HUES6 (cell line): ENCODE measurements at regions not wholly inside any gene's neighbourhood (a gene's known extent, or its start where the extent isn't known, plus 50 kb on each side); places are given as distances from the start of the nearest gene placed in this dataset.
"Not testable (repeated sequence)": the region's sequence is repeated elsewhere in the genome, so short reads cannot be mapped to it uniquely, and the experiment has no call there.

Source experiments
- H3K27ac ChIP-seq: 2 replicates; pipeline ENCODE4 v1.7.0; 2013; ENCODE audit warnings: low read depth, mild to moderate bottlenecking, low read length, inconsistent platforms
- H3K27me3 ChIP-seq: 2 replicates; pipeline ENCODE4 v1.6.1; 2013; ENCODE audit warnings: low read length; ENCODE audit not compliant: control insufficient read depth, insufficient read depth
- H3K36me3 ChIP-seq: 2 replicates; pipeline ENCODE4 v1.6.1; 2013; ENCODE audit warnings: low read length; ENCODE audit not compliant: control insufficient read depth, insufficient read depth
- H3K4me1 ChIP-seq: 2 replicates; pipeline ENCODE4 v1.6.1; 2013; ENCODE audit warnings: low read length; ENCODE audit not compliant: control insufficient read depth, insufficient read depth
- H3K4me3 ChIP-seq: 2 replicates; pipeline ENCODE4 v1.5.1; 2013; ENCODE audit warnings: low read depth, low read length
- H3K9ac ChIP-seq: one replicate; pipeline ENCODE4 v1.6.1; 2013; ENCODE audit warnings: mild to moderate bottlenecking, low read length
- H3K9me3 ChIP-seq: 2 replicates; pipeline ENCODE4 v1.6.1; 2013; ENCODE audit warnings: low read depth, low read length; ENCODE audit not compliant: control insufficient read depth, insufficient read depth

DNA sequence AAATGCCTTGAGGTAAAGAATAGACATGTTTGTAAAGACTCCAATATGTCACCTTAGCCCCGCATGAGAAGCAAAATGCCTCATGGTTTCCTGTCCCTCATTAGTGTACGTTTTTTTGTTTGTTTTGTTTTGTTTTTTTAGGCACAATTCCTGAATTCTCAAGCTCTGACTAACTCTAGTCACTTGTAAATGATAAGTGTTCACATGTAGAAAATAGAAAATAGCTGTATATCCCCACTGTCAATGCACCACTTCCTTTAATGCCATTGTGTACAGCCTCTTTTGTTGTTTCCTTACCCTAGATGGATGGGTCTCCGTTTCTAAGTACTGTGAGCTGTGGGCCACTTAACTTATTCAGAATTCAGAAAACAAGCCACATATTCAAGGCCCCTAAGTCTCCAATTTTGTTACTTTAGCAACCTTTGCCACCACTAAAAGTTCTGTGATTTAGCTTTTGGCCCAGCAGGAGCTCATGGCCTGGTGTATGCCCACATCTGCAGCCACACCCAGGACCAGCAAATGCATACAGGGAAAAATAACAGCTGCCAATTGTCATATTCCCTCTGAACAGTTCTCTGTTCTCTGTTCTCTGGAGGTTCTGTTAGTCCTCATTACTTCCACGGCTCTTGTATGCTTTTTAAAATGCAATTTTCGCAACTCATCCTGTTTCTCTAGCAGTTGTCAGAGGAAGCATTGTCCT, 655.5 kb downstream of the GBE1 start:
- no peaks in the 10 kb centered on the region for H3K4me1 ChIP-seq
- no peaks in the 10 kb centered on the region for H3K9me3 ChIP-seq
- H3K4me3 ChIP-seq = no peak overlapping the region
- no peak overlapping the region for H3K27ac ChIP-seq
- no peaks in the 10 kb centered on the region for H3K27me3 ChIP-seq
- no peaks in the 10 kb centered on the region for H3K36me3 ChIP-seq
- no peak overlapping the region for H3K9ac ChIP-seq

DNA sequence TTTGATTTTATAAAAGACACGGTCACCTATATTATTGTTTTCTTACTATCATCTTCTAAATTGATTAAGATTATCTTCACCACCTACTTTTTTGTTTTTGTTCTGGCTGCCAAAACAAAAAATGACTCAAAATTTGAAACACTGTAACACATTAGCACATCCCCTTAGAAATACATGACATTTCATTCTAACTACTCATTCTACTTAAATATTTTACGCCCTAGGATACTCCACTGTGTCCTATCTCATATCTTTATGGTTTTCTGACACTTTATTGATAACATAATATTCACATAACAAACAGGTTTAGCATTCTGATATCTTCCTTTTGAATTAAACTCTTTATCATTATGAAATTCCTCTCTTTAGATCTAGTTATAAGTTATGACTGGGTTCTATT, 656.2 kb downstream of the GBE1 start:
- Histone ChIP-seq H3K27ac (no peak overlapping the region), H3K4me1 (no peaks in the 10 kb centered on the region), H3K27me3 (no peaks in the 10 kb centered on the region), H3K4me3 (no peak overlapping the region), H3K9ac (no peak overlapping the region), H3K36me3 (no peaks in the 10 kb centered on the region), H3K9me3 (no peaks in the 10 kb centered on the region)

DNA sequence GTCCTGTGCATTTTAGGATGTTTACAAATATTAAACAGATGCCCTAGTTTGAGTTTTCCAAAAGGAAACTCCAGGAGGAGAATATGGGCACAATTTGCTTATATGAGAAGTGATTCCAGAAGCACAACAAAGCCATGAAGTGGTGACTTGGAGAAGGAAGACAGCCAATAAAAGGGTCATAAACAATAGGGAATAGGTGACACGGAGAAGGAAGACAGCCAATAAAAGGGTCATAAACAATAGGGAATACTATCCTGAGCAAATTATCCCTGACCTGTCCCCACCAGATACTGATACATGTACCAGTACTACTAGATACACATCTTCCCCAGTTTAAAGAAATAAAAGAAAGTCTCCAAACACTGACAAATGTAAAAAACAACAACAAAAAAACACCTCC, 663.6 kb downstream of the GBE1 start:
- H3K27me3 ChIP-seq = no peaks in the 10 kb centered on the region
- no peaks in the 10 kb centered on the region for H3K4me1 ChIP-seq
- H3K9ac ChIP-seq = no peak overlapping the region
- no peak overlapping the region for H3K4me3 ChIP-seq
- no peaks in the 10 kb centered on the region for H3K36me3 ChIP-seq
- H3K27ac ChIP-seq = no peak overlapping the region
- no peaks in the 10 kb centered on the region for H3K9me3 ChIP-seq

DNA sequence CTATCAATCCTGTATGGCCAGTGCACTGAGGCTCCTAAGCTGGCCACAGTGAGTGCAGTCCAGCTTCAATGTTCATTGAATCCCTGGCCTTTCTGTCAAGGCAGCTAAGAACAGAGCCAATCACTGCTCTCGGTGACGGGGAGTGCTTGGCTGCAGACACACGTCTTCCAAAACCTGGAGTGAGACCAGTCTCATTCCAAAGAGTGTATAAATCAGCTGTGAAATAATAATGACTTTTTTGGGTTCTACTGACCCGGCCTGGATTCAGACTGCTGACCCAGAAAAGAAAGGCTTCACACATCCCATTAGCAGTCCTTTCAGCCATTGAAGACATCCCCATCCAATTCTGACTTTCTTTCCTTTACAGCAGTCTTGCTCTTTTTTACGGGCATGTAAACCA, 665.5 kb downstream of the GBE1 start:
- no peak overlapping the region for H3K27ac ChIP-seq
- H3K9ac ChIP-seq = no peak overlapping the region

DNA sequence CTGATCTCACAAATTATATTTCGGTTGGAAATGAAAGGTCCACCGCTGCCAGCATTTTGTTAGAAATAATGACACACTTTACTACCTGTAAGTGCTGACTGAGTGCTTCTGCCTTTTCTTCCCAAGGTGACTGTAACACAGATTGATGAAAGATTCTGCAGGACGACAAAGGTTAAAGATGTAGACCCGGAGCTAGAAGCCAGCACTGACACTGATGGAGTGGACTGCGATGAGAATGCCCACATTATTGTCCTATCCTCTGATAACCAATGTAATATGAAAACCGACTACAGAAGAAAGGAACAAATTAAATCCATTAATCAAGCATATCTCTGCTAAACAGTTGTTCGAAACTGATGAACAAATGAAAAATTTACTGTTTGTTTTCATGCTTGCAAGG, 666.5 kb downstream of the GBE1 start:
- H3K4me1 ChIP-seq = no peaks in the 10 kb centered on the region
- no peak overlapping the region for H3K9ac ChIP-seq
- H3K36me3 ChIP-seq = no peaks in the 10 kb centered on the region
- H3K4me3 ChIP-seq = no peak overlapping the region
- H3K27me3 ChIP-seq = no peaks in the 10 kb centered on the region
- H3K9me3 ChIP-seq = peaks cover 11% of the 10 kb centered on the region
- no peak overlapping the region for H3K27ac ChIP-seq

More for the DNA sequence above, 665.5 kb downstream of the GBE1 start:
- H3K4me1 ChIP-seq = no peaks in the 10 kb centered on the region
- peaks cover 3% of the 10 kb centered on the region for H3K9me3 ChIP-seq
- no peak overlapping the region for H3K4me3 ChIP-seq
- no peaks in the 10 kb centered on the region for H3K27me3 ChIP-seq
- no peaks in the 10 kb centered on the region for H3K36me3 ChIP-seq

DNA sequence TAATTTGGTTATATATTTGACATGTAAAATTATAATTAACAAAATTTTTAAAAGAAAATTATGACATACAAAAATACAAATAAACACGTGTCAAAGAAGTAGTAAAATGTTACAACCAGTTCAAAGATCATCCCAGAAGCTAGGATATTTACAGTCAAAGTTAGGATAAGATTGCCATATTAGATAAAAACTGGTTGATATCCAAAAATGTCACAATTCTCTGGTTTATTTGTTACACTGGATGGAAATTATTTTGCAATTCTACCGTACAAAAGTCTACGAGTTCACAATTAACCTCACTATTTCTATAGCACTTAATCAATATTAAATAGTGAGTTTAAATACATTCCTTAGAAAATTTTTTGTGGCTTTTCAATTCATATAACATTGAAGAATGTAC, 673.8 kb downstream of the GBE1 start:
- no peak overlapping the region for H3K9ac ChIP-seq
- H3K27me3 ChIP-seq = no peaks in the 10 kb centered on the region
- H3K4me1 ChIP-seq = no peaks in the 10 kb centered on the region
- H3K36me3 ChIP-seq = no peaks in the 10 kb centered on the region
- no peak overlapping the region for H3K4me3 ChIP-seq
- H3K9me3 ChIP-seq = peaks cover 11% of the 10 kb centered on the region
- H3K27ac ChIP-seq = no peak overlapping the region

DNA sequence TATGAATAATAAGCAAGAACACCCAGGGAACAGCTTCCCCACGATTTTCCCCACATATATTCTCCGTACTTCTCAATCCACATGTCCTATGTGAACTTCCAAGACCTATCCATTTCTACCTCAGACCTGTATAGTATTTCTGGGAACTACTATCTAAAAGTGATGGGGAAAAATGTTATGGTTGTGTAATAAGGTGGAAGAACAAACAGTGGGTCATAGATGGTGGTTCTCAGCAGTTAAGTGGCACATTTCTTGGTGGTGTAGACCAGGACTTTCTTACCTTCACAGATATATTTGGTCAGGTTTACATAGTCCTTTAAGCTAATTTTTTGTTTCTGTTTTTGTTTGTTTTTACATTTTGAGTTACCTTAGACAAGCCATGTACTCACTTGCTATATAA, 675.1 kb downstream of the GBE1 start:
- Histone ChIP-seq H3K4me3 (no peak overlapping the region), H3K27me3 (no peaks in the 10 kb centered on the region), H3K27ac (no peak overlapping the region), H3K4me1 (no peaks in the 10 kb centered on the region), H3K36me3 (no peaks in the 10 kb centered on the region), H3K9ac (no peak overlapping the region), H3K9me3 (peaks cover 11% of the 10 kb centered on the region)

DNA sequence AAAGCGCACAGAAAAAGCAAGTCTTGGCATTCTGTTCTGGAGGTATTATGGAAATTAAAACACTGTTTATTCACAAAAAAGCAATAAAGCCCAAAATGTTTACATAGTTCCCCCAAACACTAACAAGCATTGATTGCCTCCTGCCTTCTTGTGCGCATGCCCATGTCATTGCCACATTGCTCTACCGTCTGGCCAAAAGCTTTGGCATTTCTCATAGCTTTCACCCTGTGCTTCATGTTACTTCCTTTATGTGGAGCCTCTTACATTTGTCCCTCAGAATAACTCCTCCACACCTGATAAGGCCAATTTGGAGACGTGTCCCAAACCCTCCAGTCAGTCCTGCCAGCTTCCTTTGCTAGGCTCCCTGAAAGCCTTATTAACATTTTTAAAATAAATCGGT, 680.8 kb downstream of the GBE1 start:
- Histone ChIP-seq H3K27ac (no peak overlapping the region), H3K27me3 (no peaks in the 10 kb centered on the region), H3K4me1 (no peaks in the 10 kb centered on the region), H3K9me3 (no peaks in the 10 kb centered on the region), H3K4me3 (no peak overlapping the region), H3K9ac (no peak overlapping the region), H3K36me3 (no peaks in the 10 kb centered on the region)

DNA sequence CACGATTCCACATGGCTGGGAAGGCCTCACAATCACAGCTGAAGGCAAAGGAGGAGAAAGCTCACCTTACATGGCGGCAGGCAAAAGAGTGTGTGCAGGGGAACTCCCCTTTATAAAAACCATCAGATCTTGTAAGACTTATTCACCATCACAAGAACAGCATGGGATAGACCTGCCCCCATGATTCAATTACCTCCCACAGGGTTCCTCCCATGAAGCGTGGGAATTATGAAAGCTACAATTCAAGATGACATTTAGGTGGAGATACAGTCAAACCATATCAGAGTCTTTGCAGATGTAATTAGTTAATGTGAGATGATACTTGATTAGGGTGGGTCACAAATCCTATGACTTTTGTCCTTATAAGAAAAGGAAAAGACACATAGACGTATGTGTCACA, 688.9 kb downstream of the GBE1 start:
- H3K4me1 ChIP-seq = no peaks in the 10 kb centered on the region
- H3K4me3 ChIP-seq = no peak overlapping the region
- no peak overlapping the region for H3K9ac ChIP-seq
- no peaks in the 10 kb centered on the region for H3K36me3 ChIP-seq
- no peak overlapping the region for H3K27ac ChIP-seq
- no peaks in the 10 kb centered on the region for H3K27me3 ChIP-seq
- peaks cover 19% of the 10 kb centered on the region for H3K9me3 ChIP-seq

DNA sequence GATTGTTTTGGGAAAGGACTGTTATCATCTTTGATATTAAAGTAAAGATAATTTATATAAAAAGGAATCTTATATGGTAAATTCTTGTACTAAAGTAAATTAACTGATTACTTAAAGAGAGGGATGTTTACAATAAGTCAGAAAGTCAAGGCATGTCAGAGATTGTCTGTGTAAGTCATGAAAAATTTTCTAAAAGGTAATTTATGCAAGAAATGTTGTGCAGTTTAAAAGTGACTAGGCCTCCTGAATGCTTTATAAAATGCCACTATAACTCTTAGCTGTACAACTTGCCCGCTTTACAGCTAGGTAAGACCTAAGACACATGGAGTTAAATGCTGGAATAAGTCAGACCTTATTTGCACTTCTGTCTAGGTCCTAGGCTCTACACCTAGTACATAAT, 692.9 kb downstream of the GBE1 start:
- Histone ChIP-seq H3K4me3 (no peak overlapping the region), H3K36me3 (no peaks in the 10 kb centered on the region), H3K4me1 (no peaks in the 10 kb centered on the region), H3K27me3 (no peaks in the 10 kb centered on the region), H3K9me3 (peaks cover 42% of the 10 kb centered on the region), H3K9ac (no peak overlapping the region), H3K27ac (no peak overlapping the region)

DNA sequence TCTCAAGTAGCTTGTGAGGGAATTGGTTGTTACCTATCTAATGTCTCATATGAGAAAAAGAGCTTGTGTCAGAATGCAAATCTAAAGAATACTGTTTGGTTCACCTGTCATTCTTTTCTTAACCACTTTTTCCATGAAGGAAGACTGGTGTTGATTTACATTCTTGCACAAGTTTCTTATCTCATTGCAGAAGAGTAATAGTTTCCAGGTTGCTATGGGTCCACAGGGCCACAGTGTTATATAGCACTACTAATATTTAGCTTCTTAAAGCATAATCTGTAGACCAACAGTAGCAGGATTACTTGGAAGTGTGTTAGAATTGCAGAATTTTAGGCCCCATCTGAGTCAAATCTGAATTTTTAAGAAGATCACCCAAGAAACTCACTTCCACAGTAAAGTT, 697.5 kb downstream of the GBE1 start:
- Histone ChIP-seq H3K9ac (no peak overlapping the region), H3K36me3 (no peaks in the 10 kb centered on the region), H3K4me3 (no peak overlapping the region), H3K27ac (no peak overlapping the region), H3K4me1 (no peaks in the 10 kb centered on the region), H3K27me3 (no peaks in the 10 kb centered on the region), H3K9me3 (peaks cover 29% of the 10 kb centered on the region)

DNA sequence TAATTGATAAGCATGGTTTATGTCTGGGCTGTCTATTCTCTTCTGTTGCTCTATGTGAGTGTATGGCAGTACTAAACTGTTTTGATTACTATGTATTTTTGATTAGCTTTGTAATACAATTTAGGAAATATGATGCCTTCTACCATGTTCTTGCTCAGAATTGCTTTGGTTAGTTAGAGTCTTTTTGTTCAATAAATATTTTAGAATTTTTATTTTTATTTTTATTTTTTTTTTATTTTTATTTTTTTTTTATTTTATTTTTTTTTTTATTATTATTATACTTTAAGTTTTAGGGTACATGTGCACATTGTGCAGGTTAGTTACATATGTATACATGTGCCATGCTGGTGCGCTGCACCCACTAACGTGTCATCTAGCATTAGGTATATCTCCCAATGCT, 710.3 kb downstream of the GBE1 start:
- not testable (repeated sequence) for H3K27ac ChIP-seq, H3K4me3 ChIP-seq, H3K27me3 ChIP-seq, H3K36me3 ChIP-seq, H3K4me1 ChIP-seq, H3K9me3 ChIP-seq, H3K9ac ChIP-seq
